NCI-H510A treated with DMSO at 0.1 percent for 48 hours (cell line): ENCODE measurements at regions not wholly inside any gene's neighbourhood (a gene's known extent, or its start where the extent isn't known, plus 50 kb on each side); places are given as distances from the start of the nearest gene placed in this dataset.

Experiments
- DNase-seq: peaks from one replicate; lab custom pipeline; 2025; lab: John Stamatoyannopoulos, UW

- DNase-seq, result no peak
Measured at GRCh38 chr4:30314001-30314400, 406.2 kb upstream of the PCDH7 start.

DNA sequence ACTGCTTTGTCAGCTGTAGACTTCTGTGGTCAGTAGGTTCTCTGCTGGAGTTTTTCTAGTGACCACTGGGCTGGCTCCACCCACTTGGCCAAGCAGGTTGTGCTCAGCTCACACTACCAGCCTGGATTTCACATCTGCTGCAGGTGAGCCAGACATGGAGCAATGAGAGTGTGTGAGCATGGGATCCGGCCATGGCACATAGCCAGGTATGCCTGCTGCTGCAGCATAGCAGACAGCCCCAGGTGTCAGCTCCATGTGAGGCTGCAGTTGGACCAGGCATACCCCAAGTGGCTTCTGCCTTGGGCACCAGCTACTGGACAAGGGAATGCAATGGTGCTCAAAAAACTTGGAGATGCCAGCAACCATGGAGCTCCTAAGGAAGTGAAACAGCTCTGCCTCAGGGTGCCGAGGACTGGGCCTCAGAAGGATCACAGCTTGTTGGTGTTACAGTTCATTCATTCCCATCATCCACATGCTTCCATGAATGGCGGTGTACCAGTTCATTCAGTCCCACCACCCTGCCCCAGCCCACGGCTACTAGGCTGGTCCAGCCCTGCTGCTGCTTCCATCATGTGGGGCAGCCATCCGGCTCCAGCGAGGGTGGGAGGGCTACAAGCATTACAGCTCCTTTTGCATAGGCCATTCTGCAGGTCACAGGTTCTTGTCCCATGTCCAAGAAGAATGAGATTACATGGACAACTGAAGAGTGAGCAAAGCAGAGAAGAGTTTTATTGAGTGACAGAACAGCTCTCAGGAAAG, 389.1 kb upstream of the PCDH7 start:
- no peak for DNase-seq

GRCh38 chr4:30341731-30342130, 378.4 kb upstream of the PCDH7 start:
- DNase-seq, result no peak

DNA sequence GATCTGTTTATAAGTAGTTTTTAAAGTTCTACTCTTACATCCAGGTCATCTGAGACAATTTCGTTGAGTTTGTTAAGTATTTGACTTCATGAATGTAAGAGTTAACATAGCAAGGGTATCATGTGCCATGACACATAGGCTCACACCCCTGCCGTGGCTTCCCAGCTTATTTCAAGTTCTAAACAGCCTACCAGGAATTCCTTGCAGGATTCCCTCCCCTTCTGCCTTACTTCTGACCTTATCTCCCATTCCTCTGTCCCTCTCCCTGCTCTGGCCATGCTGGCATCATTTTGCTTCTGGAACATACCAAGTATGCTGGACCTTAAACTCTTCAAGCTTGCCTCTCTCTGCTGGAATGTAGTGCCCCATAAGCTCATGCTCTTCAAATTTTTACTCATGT, 369.9 kb upstream of the PCDH7 start:
- DNase-seq, result no peak

DNA sequence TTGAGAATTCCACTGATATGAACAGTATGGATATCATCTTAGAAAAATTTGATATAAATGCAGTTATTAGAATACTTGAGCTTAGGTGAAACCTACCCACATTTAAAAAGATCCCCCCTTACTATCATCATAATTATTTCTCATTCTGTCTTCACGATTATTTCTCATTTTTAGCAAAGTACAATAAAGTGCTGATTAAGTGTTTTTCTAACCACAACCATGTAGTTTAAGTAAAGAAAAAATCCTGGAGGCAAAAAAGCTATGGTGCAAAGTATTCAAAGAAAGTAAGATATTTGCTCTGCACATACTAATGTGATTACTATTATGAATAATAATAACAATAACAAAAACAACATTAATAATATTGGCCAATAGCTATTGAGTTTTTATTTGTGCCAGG, 365.6 kb upstream of the PCDH7 start:
- DNase-seq, result no peak

DNA sequence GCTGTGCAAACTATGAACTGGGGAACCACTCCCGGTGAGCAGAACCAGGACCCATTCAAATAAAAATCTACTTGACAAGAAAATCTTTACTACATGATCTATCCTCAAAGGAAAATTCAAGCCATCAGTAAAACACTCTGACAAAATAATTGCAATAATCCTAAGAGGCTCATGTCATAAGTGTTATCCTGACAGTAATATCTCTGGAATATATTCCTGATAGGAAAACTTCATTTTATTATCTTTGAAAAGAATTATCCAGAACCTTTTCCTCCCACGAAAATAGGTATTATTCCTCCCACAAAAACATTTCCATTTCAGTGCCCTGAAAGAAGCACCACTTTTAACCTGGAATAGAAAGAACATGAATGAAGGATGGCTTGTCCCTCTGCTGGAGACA, 357.7 kb upstream of the PCDH7 start:
- DNase-seq, result no peak

- DNase-seq, result no peak
Measured at GRCh38 chr4:30370105-30370504, 350.1 kb upstream of the PCDH7 start.

- peak; percentile 9 for DNase-seq
Measured at GRCh38 chr4:30380404-30380998, 339.7 kb upstream of the PCDH7 start.

- no peak for DNase-seq
Measured at GRCh38 chr4:30385650-30386049, 334.5 kb upstream of the PCDH7 start.

DNA sequence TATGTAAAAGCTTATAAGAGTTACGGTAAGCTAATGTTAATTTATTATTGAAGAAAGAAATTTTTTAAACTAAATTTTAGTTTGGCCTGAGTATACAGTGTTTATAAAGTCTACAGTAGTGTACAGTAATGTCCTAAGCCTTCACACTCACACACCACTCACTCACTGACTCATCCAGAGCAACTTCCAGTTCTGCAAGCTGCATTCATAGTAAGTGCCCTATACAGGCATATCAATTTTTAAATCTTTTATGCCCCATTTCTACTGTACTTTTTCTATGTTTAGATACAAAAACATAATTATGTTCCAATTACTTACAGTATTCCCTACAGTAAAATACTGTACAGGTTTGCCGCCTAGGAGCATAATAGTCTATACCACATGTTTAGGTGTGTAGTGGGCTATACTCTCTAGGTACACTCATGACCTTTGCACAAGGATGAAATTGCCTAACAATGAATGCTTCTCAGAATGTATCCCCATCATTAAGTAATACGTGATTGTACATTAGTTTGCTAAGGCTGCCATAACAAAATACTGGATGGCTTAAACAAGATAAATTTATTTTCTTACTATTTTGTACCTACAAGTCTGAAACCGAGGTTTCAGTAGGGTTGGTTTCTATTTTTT, 333.8 kb upstream of the PCDH7 start:
- DNase-seq, result no peak

GRCh38 chr4:30395902-30396301, 324.3 kb upstream of the PCDH7 start:
- DNase-seq, result no peak

DNA sequence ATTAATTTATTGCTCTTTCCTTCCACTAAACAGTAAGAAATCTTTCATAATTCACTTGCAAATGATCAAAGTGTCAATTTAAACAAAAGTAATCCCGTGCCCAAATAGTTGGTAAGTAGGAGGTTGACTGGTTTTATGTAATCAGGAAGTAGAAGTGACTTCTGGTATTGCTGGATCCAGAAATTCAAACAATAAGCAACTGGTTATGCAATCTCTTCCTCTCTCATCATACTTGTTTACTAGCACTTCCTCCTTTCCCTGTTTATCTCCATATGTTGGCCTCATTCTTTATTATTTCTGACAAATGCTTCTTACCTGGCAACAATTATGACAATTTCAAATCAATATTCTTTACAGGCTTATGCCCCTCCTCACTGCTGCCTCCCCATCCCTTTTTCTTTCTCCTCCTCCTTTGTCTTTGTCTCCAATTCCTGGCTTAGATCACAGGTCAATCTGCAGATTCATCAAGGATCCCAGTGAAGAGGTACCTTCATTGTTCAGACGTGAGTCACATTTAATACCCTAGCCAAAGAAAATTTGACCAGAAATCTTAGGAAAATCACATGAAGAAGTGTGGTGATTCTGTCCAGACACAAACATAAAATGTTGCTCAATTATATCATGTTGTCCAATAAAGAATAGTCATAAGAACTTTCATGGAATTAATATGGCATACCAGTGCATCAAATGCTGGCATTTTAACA, 323.2 kb upstream of the PCDH7 start:
- DNase-seq, result no peak

GRCh38 chr4:30399476-30399875, 320.7 kb upstream of the PCDH7 start:
- DNase-seq, result no peak

DNA sequence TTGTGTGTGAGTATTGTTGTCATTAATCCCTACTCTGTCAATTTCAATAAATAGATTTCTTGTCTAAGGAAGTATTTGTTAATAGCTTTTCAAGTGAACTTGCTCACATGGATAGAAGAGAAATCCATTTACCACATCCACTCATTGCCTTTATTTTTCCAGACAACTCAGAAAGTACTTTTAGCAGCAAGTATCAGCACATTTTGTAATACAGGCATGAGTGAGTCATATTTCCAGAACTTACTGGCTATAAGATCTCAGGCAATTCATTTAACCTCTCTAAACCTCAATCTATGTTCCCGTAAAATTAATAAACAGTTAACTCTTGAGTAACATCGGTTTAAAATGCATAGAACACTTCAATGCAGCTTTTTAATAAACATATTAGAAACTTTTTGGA, 317.9 kb upstream of the PCDH7 start:
- no peak for DNase-seq

DNA sequence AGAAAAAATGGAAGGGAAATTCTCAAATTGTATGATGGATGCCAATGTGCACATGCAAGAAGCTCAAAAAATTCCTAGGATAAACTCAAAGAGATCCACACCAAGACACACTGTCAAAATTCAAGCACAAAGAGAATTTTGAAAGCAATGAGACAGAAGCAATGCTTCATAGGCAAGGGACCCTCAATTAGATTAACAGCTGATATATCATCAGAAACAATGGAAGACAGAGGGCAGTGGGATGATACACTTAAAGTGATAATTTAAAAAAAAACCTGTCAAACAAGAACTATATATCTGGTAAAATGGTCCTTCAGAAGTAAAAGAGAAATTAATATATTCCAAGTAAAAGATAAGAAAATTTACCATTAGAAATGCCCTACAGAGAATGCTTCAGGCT, 306.3 kb upstream of the PCDH7 start:
- DNase-seq, result no peak

DNA sequence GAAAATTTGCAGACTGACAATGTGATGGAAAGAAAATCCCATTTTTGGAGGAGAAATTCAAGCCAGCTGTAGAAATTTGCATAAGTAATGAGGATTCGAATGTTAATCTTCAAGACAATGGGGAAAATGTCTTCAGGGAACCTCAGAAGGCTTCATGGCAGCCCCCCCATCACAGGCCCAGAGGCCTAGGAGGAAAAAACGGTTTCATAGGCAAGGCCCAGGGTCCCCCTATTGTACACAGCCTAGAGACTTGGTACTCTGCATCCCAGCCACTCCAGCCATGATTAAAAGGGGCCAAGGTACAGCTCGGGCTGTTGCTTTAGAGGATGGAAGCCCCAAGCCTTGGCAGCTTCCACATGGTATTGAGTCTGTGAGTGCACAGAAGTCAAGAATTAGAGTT, 303.6 kb upstream of the PCDH7 start:
- DNase-seq, result no peak

DNA sequence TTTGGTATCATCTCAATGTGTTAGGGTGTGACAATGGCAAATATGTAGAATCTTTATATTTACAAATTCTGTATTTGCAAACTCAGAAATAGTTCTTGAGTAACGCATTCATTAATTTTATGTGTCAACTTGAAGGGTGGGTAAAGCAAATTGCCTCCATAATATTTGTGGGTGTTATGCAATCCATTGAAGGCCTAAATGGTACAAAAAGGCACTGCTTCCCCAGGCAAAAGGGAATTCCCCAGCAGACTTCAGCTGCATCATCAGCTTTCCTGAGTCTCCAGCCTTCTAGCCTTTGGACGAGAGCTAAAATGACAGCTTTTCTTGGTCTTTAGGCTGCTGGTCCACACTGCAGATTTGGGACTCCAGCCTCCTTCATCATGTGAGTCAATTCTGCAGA, 292.2 kb upstream of the PCDH7 start:
- DNase-seq, result no peak

DNA sequence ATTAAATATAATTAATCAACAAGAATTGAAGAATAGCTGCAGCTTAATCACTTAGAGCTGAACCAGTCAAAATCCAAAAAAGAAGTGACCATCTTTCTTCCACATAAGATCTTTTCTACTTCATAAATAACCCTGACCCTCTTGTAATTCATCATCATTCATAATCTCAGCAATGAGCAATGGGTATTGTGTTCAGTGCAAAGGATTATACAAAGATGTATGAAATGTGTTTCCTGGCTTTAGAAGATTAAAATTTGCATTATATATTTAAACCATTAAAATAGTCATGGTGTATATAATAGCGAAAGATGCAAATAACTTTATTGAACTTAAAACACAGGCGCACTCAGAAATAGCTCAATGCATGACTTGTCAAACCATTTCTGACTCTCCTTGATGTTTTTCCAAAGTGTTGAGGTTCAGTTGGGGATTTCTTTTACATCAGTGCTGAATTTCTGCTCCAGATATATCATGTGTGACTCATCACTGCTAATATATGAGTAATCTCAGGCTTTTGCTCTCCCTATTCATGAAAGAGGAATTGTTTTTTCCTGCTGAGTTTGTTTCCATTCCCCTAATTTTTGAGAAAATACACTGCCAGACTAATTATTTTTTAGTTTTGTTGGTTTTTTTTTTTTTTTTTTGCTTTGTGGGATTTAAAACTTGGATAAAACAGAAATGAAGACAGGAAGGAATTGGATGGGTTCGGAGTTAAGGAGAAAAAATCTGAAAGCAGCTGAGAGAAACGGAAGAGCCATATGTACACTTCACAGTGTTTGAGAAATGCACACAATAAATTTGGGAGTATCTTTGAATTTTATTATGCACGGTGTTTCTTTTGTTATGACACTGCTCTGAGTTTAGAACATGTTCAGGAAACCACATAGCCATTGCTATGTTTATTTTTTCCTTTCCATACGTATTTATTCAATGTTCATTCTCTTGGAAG, 290.1 kb upstream of the PCDH7 start:
- DNase-seq, result no peak

DNA sequence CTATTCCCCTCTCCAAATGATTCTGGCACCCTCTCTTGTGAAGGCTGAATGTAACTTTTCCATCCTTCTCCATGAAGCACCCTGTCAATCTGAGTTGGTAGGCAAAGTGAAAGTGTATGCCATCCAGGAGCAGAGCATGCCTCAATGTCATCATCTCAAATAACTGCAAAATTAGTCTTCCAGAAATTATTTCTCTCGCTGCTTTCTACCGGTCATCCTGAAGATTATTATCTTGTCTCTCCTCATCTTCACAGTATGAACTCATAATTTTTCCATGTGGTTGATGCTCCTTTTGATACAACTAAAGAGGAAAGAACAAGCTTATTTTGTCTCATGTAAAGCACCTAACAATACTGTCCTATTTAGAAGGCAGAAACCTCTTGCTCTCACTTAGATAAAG, 285.5 kb upstream of the PCDH7 start:
- no peak for DNase-seq

GRCh38 chr4:30436394-30436793, 283.8 kb upstream of the PCDH7 start:
- no peak for DNase-seq

DNA sequence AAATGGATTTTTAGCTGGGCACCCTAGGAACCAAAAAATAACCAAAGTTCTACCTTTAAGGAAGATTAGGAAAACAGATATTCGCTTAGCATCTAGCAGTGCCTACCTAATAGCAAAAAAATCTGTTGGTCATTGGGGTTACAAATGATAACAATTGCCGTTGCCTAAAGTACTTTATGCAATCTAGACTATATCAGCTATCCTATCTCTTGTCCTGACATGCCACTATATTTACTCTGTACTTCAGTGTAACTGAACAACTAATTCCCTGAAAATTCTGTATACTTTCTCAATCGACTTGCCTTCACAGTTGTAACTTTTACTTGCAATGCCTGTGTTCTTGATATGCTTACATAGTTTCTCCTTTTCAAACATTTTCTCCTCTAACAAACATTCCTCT, 282.9 kb upstream of the PCDH7 start:
- no peak for DNase-seq

GRCh38 chr4:30443289-30443688, 276.9 kb upstream of the PCDH7 start:
- no peak for DNase-seq
